ENCODE measurements at regions not wholly inside any gene's neighbourhood (a gene's known extent, or its start where the extent isn't known, plus 50 kb on each side); places are given as distances from the start of the nearest gene placed in this dataset.

DNA sequence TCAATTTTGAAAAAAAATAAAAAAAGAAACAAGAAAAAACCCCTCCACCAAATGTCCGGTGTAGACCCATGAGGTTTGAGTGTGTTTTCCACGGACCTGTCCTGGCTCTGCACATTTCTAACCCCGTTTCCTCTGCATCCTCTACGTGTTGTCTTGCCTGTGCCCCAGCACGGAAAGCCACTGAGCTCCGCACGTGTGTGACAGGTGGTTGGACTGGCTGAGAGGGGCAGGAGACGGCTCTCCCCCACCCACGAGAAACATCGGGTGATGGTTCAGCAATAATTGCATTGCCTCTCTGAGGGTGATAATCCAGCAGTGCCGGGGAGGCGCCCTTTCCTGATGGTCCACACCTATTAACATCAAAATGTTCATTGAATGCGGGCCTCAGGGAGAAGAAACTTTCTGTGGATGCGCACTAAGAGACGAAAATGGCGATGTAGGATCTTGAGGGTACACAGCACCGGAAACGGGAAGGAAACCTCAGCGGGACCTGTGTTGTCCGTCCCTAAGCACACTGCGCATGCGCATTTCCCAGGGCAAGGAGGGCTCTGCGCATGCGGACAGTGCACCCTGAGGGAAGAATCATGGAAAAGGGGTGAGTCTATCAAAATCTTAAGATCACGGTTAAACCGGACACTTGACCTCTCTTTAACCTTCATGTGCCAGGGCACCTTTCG is 470.1 kb upstream of the ADARB2 start:
- TF ChIP-seq, protein P1, sequence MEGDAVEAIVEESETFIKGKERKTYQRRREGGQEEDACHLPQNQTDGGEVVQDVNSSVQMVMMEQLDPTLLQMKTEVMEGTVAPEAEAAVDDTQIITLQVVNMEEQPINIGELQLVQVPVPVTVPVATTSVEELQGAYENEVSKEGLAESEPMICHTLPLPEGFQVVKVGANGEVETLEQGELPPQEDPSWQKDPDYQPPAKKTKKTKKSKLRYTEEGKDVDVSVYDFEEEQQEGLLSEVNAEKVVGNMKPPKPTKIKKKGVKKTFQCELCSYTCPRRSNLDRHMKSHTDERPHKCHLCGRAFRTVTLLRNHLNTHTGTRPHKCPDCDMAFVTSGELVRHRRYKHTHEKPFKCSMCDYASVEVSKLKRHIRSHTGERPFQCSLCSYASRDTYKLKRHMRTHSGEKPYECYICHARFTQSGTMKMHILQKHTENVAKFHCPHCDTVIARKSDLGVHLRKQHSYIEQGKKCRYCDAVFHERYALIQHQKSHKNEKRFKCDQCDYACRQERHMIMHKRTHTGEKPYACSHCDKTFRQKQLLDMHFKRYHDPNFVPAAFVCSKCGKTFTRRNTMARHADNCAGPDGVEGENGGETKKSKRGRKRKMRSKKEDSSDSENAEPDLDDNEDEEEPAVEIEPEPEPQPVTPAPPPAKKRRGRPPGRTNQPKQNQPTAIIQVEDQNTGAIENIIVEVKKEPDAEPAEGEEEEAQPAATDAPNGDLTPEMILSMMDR (conservative IDR thresholded peaks at IDR 0.05; ENCODE audit: low read depth, low read length), result no peak
- TF ChIP-seq EZH2 (IDR thresholded peaks at IDR 0.05; ENCODE audit: low read length, unreplicated experiment) (no peak), EZH2phosphoT487 (IDR thresholded peaks at IDR 0.05; ENCODE audit: borderline replicate concordance, low read length) (no peak)

Measured in PC-3 (cell line).